ENCODE measurements at regions not wholly inside any gene's neighbourhood (a gene's known extent, or its start where the extent isn't known, plus 50 kb on each side); places are given as distances from the start of the nearest gene placed in this dataset.

GRCh38 chr2:7593360-7593759 is 676.1 kb downstream of the RNF144A start:
- H3K36me3 ChIP-seq: no peaks in the 10 kb centered on the region
- DNase-seq (ENCODE audit: low read depth in 1 of 2, low spot score in 1 of 2): no peak
- TF ChIP-seq, protein P1, sequence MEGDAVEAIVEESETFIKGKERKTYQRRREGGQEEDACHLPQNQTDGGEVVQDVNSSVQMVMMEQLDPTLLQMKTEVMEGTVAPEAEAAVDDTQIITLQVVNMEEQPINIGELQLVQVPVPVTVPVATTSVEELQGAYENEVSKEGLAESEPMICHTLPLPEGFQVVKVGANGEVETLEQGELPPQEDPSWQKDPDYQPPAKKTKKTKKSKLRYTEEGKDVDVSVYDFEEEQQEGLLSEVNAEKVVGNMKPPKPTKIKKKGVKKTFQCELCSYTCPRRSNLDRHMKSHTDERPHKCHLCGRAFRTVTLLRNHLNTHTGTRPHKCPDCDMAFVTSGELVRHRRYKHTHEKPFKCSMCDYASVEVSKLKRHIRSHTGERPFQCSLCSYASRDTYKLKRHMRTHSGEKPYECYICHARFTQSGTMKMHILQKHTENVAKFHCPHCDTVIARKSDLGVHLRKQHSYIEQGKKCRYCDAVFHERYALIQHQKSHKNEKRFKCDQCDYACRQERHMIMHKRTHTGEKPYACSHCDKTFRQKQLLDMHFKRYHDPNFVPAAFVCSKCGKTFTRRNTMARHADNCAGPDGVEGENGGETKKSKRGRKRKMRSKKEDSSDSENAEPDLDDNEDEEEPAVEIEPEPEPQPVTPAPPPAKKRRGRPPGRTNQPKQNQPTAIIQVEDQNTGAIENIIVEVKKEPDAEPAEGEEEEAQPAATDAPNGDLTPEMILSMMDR (IDR thresholded peaks at IDR 0.05; ENCODE audit: low read depth, low read length): no peak
- no peaks in the 10 kb centered on the region for H3K27me3 ChIP-seq
- no peak overlapping the region for H3K27ac ChIP-seq
- H3K4me1 ChIP-seq (ENCODE audit: low read depth): no peaks in the 10 kb centered on the region
- no peak overlapping the region for H3K4me3 ChIP-seq
- H3K9me3 ChIP-seq (ENCODE audit: low read depth): no peaks in the 10 kb centered on the region

- no peaks in the 10 kb centered on the region for H3K9me3 ChIP-seq (ENCODE audit: low read depth)
- no peaks in the 10 kb centered on the region for H3K36me3 ChIP-seq
- no peaks in the 10 kb centered on the region for H3K4me1 ChIP-seq (ENCODE audit: low read depth)
- no peaks in the 10 kb centered on the region for H3K27me3 ChIP-seq
- no peak overlapping the region for H3K27ac ChIP-seq
- TF ChIP-seq, protein P1 (IDR thresholded peaks at IDR 0.05; ENCODE audit: low read depth, low read length): no peak
- H3K4me3 ChIP-seq: no peak overlapping the region
- DNase-seq (ENCODE audit: low read depth in 1 of 2, low spot score in 1 of 2): no peak
Observed at GRCh38 chr2:7594211-7594610, 677.0 kb downstream of the RNF144A start.

DNA sequence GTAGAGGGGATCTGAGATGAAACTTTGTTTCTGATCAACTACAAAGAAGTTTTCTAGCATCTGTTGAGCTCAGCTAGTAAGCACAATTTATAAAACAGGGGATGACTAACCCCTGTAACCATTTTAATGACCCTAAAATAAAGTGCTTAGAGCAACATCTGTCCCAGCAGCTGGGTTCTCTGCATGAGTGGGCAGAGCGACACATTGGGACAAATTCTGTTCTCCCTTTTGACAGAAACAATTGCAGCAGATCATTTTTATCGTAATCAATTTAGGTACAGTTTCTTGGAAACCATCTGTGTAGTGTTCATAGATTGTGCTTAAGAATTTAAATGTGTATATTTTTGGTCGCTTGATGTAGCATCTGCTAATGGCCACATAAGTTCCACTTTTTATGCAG is 678.0 kb downstream of the RNF144A start:
- Histone ChIP-seq H3K36me3 (no peaks in the 10 kb centered on the region), H3K4me1 (ENCODE audit: low read depth) (no peaks in the 10 kb centered on the region), H3K27me3 (no peaks in the 10 kb centered on the region), H3K27ac (no peak overlapping the region), H3K9me3 (ENCODE audit: low read depth) (no peaks in the 10 kb centered on the region), H3K4me3 (no peak overlapping the region)
- DNase-seq (ENCODE audit: low read depth in 1 of 2, low spot score in 1 of 2): no peak
- TF ChIP-seq, protein P1 (IDR thresholded peaks at IDR 0.05; ENCODE audit: low read depth, low read length): no peak

GRCh38 chr2:7598402-7598801 is 681.2 kb downstream of the RNF144A start:
- DNase-seq (ENCODE audit: low read depth in 1 of 2, low spot score in 1 of 2): no peak
- H3K4me3 ChIP-seq: no peak overlapping the region
- TF ChIP-seq, protein P1 (IDR thresholded peaks at IDR 0.05; ENCODE audit: low read depth, low read length): no peak

DNA sequence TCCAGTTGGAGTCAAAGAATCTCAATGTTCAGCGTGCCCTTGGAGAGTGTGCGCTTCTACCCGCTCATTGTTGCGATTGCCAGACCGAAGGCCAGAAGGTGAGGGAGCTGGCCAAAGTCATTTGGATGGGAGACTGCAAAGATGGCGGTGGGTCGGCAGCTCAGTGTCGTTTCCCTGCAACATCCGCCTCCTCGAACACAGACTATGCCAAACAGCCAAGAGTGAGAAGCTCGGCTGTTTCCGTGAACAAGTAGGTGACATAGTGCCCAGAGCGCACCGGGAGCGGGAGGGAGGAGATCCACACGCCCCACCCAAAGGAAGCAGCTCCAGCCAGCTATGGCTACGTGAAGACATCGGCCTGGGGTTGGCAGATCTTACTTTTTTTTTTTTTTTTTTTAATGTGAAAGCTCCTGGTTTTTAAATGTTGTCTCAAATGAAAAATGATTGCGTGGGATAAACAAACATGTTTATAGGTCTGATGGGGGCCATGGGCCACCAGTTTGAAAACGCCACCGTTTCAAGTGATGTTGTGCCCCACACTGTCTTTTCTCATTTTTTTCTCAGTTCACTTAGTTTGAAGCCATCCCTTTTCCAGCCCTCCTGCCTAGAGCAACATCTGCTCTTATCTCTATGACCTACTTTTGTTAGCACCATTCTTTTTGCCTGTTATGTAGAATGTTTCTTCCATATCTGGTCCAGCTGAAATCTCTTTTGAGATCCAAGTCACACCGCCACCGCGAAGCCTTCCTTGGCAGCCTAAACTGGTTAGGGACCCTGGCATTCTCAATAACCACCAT is 682.4 kb downstream of the RNF144A start:
- Histone ChIP-seq H3K27ac (no peak overlapping the region), H3K36me3 (no peaks in the 10 kb centered on the region), H3K27me3 (no peaks in the 10 kb centered on the region), H3K9me3 (ENCODE audit: low read depth) (no peaks in the 10 kb centered on the region), H3K4me3 (no peak overlapping the region), H3K4me1 (ENCODE audit: low read depth) (no peaks in the 10 kb centered on the region)
- no peak for DNase-seq (ENCODE audit: low read depth in 1 of 2, low spot score in 1 of 2)
- TF ChIP-seq, protein P1 (IDR thresholded peaks at IDR 0.05; ENCODE audit: low read depth, low read length): no peak

More at GRCh38 chr2:7598402-7598801, 681.2 kb downstream of the RNF144A start:
- no peaks in the 10 kb centered on the region for H3K4me1 ChIP-seq (ENCODE audit: low read depth)
- H3K36me3 ChIP-seq: no peaks in the 10 kb centered on the region
- no peaks in the 10 kb centered on the region for H3K27me3 ChIP-seq
- H3K27ac ChIP-seq: no peak overlapping the region
- no peaks in the 10 kb centered on the region for H3K9me3 ChIP-seq (ENCODE audit: low read depth)
